Body of pancreas (tissue), 4 donors: ENCODE measurements at regions not wholly inside any gene's neighbourhood (a gene's known extent, or its start where the extent isn't known, plus 50 kb on each side); places are given as distances from the start of the nearest gene placed in this dataset.

Experiments
- CTCF ChIP-seq, 7 experiments: fragments of 450-650 bp in 4 of 7; fragments of 200-600 bp in 3 of 7; sonication (generic) in 3 of 7; IDR thresholded peaks; one replicate each; pipeline ENCODE4 v1.5.1; 2016 to 2019; ENCODE audit warnings: antibody characterized with exemption in 7 of 7
- POLR2A ChIP-seq, 3 donors: fragments of 450-650 bp; IDR thresholded peaks; one replicate each; pipeline ENCODE4 v1.6.1; 2016; ENCODE audit warnings: antibody characterized with exemption in 3 of 3, mild to moderate bottlenecking in 2 of 3

DNA sequence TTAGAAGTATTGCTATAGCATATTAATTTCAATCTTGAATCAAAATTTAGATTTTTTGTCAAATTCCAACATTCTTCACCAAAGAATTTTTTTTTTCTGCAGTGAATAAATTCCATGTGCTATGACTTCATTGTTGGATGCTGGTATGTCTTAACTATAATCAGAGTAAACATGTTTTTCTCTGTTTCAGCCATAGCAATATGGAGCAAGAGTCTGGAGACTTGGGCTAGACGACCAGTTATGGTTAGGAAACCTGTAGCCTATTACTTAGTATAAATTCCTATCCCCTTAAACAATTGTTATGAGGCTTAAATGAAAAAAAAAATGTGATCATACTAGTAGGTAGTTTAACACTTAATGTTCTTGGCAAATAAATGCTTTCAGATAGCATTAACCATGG, 431.9 kb upstream of the FRG2C start:
- no peak for TF ChIP-seq CTCF (IDR thresholded peaks at IDR 0.05)
- TF ChIP-seq POLR2A (IDR thresholded peaks at IDR 0.05), result no peak
